SK-N-SH (cell line): ENCODE measurements at regions not wholly inside any gene's neighbourhood (a gene's known extent, or its start where the extent isn't known, plus 50 kb on each side); places are given as distances from the start of the nearest gene placed in this dataset.

Source experiments
- CTCF ChIA-PET: fragments of 300-600, 350-600 bp; formaldehyde crosslinking; extraction: SDS; loops from one replicate; lab custom pipeline; 2021; lab: Yijun Ruan, JAX
- POLR2A ChIA-PET: fragments of 350-600 bp; sonication (Branson Sonifier 250); formaldehyde crosslinking; extraction: SDS; loops from one replicate; lab custom pipeline; 2020; ENCODE audit warnings: antibody characterized with exemption, inconsistent platforms; lab: Yijun Ruan, JAX
- DNase-seq: peaks from one replicate; pipeline ENCODE4 v3.0.0; 2012
- H2AFZ ChIP-seq: fragments of 200-600 bp; sonication (generic); 2 replicates; pipeline ENCODE4 v1.8.1; 2016; ENCODE audit warnings: antibody characterized with exemption, mild to moderate bottlenecking, low read depth
- H3F3A ChIP-seq: fragments of 200-600 bp; sonication (generic); replicated peaks from 2 replicates; pipeline ENCODE3; 2016; ENCODE audit warnings: antibody characterized with exemption, mild to moderate bottlenecking; ENCODE audit not compliant: insufficient read depth
- H3K27ac ChIP-seq, 2 experiments: fragments of 200-500 bp in 1 of 2; fragments of 200-600 bp in 1 of 2; sonication (Bioruptor generic) in 1 of 2; sonication (generic), shearing (Covaris generic) in 1 of 2; 2 replicates each; pipeline versions ENCODE4 v1.5.1 to v1.6.1; 2014 to 2016; ENCODE audit warnings: low read depth in 2 of 2, inconsistent platforms in 1 of 2, low read length in 1 of 2, mild to moderate bottlenecking in 1 of 2, mixed read lengths in 1 of 2
- H3K27me3 ChIP-seq: fragments of 200-600 bp; sonication (generic), shearing (Covaris generic); 2 replicates; pipeline ENCODE4 v1.6.1; 2016; ENCODE audit warnings: mixed run types; ENCODE audit not compliant: insufficient read depth
- H3K36me3 ChIP-seq, 2 experiments: fragments of 200-500 bp in 1 of 2; fragments of 200-600 bp in 1 of 2; sonication (Bioruptor generic) in 1 of 2; sonication (generic) in 1 of 2; replicated peaks in 1 of 2; 2 replicates each; pipeline versions ENCODE3 to v1.5.1; 2014 to 2016; ENCODE audit warnings: low read length in 1 of 2, mild to moderate bottlenecking in 1 of 2; ENCODE audit not compliant: insufficient read depth in 2 of 2, control insufficient read depth in 1 of 2
- H3K4me1 ChIP-seq, 2 experiments: fragments of 200-500 bp in 1 of 2; fragments of 200-600 bp in 1 of 2; sonication (Bioruptor generic) in 1 of 2; sonication (generic), shearing (Covaris generic) in 1 of 2; 2 replicates each; pipeline versions ENCODE4 v1.5.1 to v1.6.1; 2014 to 2016; ENCODE audit warnings: low read depth in 1 of 2, low read length in 1 of 2, mixed run types in 1 of 2; ENCODE audit not compliant: insufficient read depth in 2 of 2, control insufficient read depth in 1 of 2
- H3K4me2 ChIP-seq: fragments of 200-600 bp; sonication (generic), shearing (Covaris generic); 2 replicates; pipeline ENCODE4 v1.6.1; 2017; ENCODE audit warnings: mixed run types
- H3K4me3 ChIP-seq, 2 experiments: fragments of 200-500 bp in 1 of 2; fragments of 200-600 bp in 1 of 2; sonication (Bioruptor generic) in 1 of 2; sonication (generic), shearing (Covaris generic) in 1 of 2; 2 replicates each; pipeline versions ENCODE4 v1.5.1 to v1.8.1; 2014 to 2016; ENCODE audit warnings: low read depth in 2 of 2, inconsistent platforms in 1 of 2, low read length in 1 of 2, mild to moderate bottlenecking in 1 of 2, mixed read lengths in 1 of 2, moderate library complexity in 1 of 2
- H3K79me2 ChIP-seq: fragments of 200-600 bp; sonication (generic); 2 replicates; pipeline ENCODE4 v1.8.1; 2017; ENCODE audit warnings: mild to moderate bottlenecking; ENCODE audit not compliant: insufficient read depth
- H3K9ac ChIP-seq: fragments of 200-600 bp; sonication (generic); 2 replicates; pipeline ENCODE4 v1.6.1; 2017; ENCODE audit warnings: mixed run types
- H3K9me2 ChIP-seq: fragments of 200-600 bp; sonication (generic); 2 replicates; pipeline ENCODE4 v1.6.1; 2017; ENCODE audit warnings: mixed run types
- H3K9me3 ChIP-seq: fragments of 200-600 bp; sonication (generic); 2 replicates; pipeline ENCODE4 v1.6.1; 2017; ENCODE audit warnings: mixed run types, mild to moderate bottlenecking, moderate library complexity
- H4K20me1 ChIP-seq: fragments of 200-600 bp; sonication (generic); 2 replicates; pipeline ENCODE4 v1.6.1; 2017; ENCODE audit warnings: mild to moderate bottlenecking, mixed run types; ENCODE audit not compliant: insufficient read depth
- CHD2 ChIP-seq: fragments of 150-350 bp; IDR thresholded peaks from 2 replicates; pipeline ENCODE4 v1.6.1; 2018; ENCODE audit warnings: low read length; ENCODE audit not compliant: partially characterized antibody
- ELF1 ChIP-seq: IDR thresholded peaks from 2 replicates; pipeline ENCODE4 v1.4.0; 2012
- FOXJ3 ChIP-seq: sonication (generic); formaldehyde crosslinking; IDR thresholded peaks from 2 replicates; pipeline ENCODE4 v1.5.1; 2020; ENCODE audit warnings: mild to moderate bottlenecking, missing genetic modification reagents
- GABPA ChIP-seq: IDR thresholded peaks from 2 replicates; pipeline ENCODE4 v1.4.0; 2012; ENCODE audit warnings: low read depth, mild to moderate bottlenecking
- GATA2 ChIP-seq: sonication (generic); formaldehyde crosslinking; IDR thresholded peaks from 2 replicates; pipeline ENCODE4 v1.5.0; 2020; ENCODE audit warnings: mild to moderate bottlenecking, missing genetic modification reagents
- JUND ChIP-seq: IDR thresholded peaks from 2 replicates; pipeline ENCODE4 v1.4.0; 2012
- MXI1 ChIP-seq: IDR thresholded peaks from 2 replicates; pipeline ENCODE4 v1.6.1; 2012; ENCODE audit warnings: mild to moderate bottlenecking, low read depth, low read length, improper control_type of control experiment
- NFIC ChIP-seq: IDR thresholded peaks from 2 replicates; pipeline ENCODE4 v1.4.0; 2012; ENCODE audit warnings: borderline replicate concordance
- NRF1 ChIP-seq: IDR thresholded peaks from 2 replicates; pipeline ENCODE4 v1.6.1; 2012; ENCODE audit warnings: low read depth, mild to moderate bottlenecking, low read length
- POLR2AphosphoS5 ChIP-seq: IDR thresholded peaks from 2 replicates; pipeline ENCODE4 v1.6.1; 2012; ENCODE audit warnings: low read depth, low read length
- RFX5 ChIP-seq: IDR thresholded peaks from 2 replicates; pipeline ENCODE4 v1.6.1; 2012; ENCODE audit warnings: mild to moderate bottlenecking, improper control_type of control experiment, low read length
- SIN3A ChIP-seq: IDR thresholded peaks from 2 replicates; pipeline ENCODE4 v1.6.1; 2012; ENCODE audit warnings: low read depth, mild to moderate bottlenecking, low read length, moderate library complexity, borderline replicate concordance
- TCF12 ChIP-seq: IDR thresholded peaks from 2 replicates; pipeline ENCODE4 v1.4.0; 2012
- TEAD4 ChIP-seq: IDR thresholded peaks from 2 replicates; pipeline ENCODE4 v1.4.0; 2012; ENCODE audit warnings: mild to moderate bottlenecking, borderline replicate concordance; ENCODE audit not compliant: insufficient read depth
- YY1 ChIP-seq: IDR thresholded peaks from 2 replicates; pipeline ENCODE4 v1.4.0; 2012; ENCODE audit warnings: low read depth, mild to moderate bottlenecking
- WGBS: methylation state at CpG from one replicate; pipeline ENCODE4 v1.1.6; 2017; ENCODE audit warnings: low lambda C conversion rate; 5-methylcytosine and 5-hydroxymethylcytosine counted together
- TF ChIP-seq, protein P1 (sequence below): IDR thresholded peaks from 2 replicates; pipeline ENCODE4 v1.6.1; 2012; ENCODE audit warnings: mild to moderate bottlenecking, low read depth, low read length, moderate library complexity
- TF ChIP-seq, protein P2 (sequence below): IDR thresholded peaks from 2 replicates; pipeline ENCODE4 v1.4.0; 2012; ENCODE audit warnings: low read depth
- TF ChIP-seq, protein P3 (sequence below): IDR thresholded peaks from 2 replicates; pipeline ENCODE4; 2012

DNA sequence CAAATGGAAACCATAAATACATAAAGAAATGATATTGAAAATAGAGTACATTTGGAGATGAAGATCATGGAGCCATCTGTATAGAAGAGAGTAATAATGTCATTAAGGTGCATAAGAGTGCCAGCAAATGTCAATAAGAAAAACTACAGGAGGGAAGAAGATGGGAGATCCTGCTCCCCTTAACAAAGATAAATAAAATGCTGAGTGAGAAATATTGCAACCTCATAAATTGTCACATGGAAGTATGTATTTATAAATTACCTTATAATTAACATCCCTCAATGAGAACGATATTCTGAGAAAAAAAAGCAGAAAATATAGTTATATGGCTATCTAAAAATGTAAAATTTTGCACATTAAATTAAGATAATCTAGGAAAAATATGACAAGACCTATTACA is 155.2 kb upstream of the PRSS1 start:
- Histone ChIP-seq H3K9me2 (no peaks in the 10 kb centered on the region), H3K79me2 (no peaks in the 10 kb centered on the region), H3K4me1 (peaks cover 0 to 8% of the 10 kb centered on the region in 2 experiments; a peak in 1 of 4 replicates), H3K36me3 (no peaks in the 10 kb centered on the region), H4K20me1 (no peaks in the 10 kb centered on the region), H2AFZ (no peak overlapping the region), H3K4me2 (no peak overlapping the region), H3K27me3 (peaks cover 12% of the 10 kb centered on the region; the same call in 1 of the 2 replicates), H3K4me3 (no peak overlapping the region), H3K27ac (no peak overlapping the region), H3F3A (no peaks in the 10 kb centered on the region), H3K9ac (no peak overlapping the region), H3K9me3 (no peaks in the 10 kb centered on the region)
- DNase-seq = no peak
- no peak for TF ChIP-seq RFX5
- TF ChIP-seq YY1 = no peak
- TF ChIP-seq ELF1 = no peak
- TF ChIP-seq JUND = no peak
- TF ChIP-seq CHD2 = no peak
- ChIA-PET POLR2A (no interaction called here), CTCF (interaction anchor here (0.8 to 6.6 kb wide), 6 partner anchors 10 to 217 kb away, joined by 3 to 68 read pairs (median 8); no protein-coding TSS in a partner anchor)
- WGBS = 32% methylated on average over 1 of the region's 1 CpG

DNA sequence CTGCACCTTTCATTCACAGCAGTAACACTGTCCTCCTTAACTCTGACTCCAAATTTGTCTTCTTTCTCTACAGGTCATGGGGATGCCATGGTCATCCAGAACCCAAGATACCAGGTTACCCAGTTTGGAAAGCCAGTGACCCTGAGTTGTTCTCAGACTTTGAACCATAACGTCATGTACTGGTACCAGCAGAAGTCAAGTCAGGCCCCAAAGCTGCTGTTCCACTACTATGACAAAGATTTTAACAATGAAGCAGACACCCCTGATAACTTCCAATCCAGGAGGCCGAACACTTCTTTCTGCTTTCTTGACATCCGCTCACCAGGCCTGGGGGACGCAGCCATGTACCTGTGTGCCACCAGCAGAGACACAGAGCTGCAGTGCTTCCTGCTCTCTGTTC is 156.2 kb upstream of the PRSS1 start:
- Histone ChIP-seq H4K20me1 (no peaks in the 10 kb centered on the region), H3K4me3 (no peak overlapping the region), H3F3A (no peaks in the 10 kb centered on the region), H3K79me2 (no peaks in the 10 kb centered on the region), H2AFZ (no peak overlapping the region), H3K4me2 (no peak overlapping the region), H3K36me3 (no peaks in the 10 kb centered on the region), H3K4me1 (peaks cover 0 to 8% of the 10 kb centered on the region in 2 experiments; a peak in 1 of 4 replicates), H3K9ac (no peak overlapping the region), H3K9me3 (no peaks in the 10 kb centered on the region), H3K9me2 (no peaks in the 10 kb centered on the region), H3K27ac (no peak overlapping the region), H3K27me3 (peaks cover 12% of the 10 kb centered on the region; the same call in 1 of the 2 replicates)
- ChIA-PET CTCF (interaction anchor here (1.0 to 7.2 kb wide), 4 partner anchors 10 to 190 kb away, joined by 3 to 68 read pairs (median 38); no protein-coding TSS in a partner anchor), POLR2A (no interaction called here)
- DNase-seq = no peak
- TF ChIP-seq RFX5 = no peak
- TF ChIP-seq TCF12 = no peak
- no peak for TF ChIP-seq GATA2 (CRISPR knock-in tag)
- no peak for TF ChIP-seq TEAD4
- WGBS = 75% methylated on average over 4 of the region's 4 CpGs

DNA sequence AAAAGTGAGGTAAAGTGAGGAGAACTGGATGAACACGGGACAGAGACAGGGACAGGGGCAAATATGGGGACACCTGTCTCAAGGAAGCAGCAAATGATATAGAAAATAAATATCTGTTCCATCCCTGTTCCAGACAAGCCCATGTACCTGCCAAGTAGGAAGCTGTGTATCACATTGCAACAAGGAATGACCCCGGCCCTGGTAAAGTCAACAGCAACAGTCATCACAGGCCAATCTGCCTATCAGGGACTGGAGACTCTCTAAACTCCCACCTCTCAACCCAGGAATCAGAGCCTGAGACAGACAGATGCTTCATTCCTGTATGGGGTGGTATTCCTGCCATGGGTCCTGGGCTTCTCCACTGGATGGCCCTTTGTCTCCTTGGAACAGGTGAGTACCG is 156.6 kb upstream of the PRSS1 start:
- no peak overlapping the region for H3K27ac ChIP-seq
- H3K27me3 ChIP-seq = peaks cover 8% of the 10 kb centered on the region; the same call in 1 of the 2 replicates
- no peaks in the 10 kb centered on the region for H3K79me2 ChIP-seq
- no peak for DNase-seq
- H2AFZ ChIP-seq = no peak overlapping the region
- peaks cover 0 to 5% of the 10 kb centered on the region in 2 experiments; a peak in 1 of 4 replicates for H3K4me1 ChIP-seq
- H3K9me2 ChIP-seq = no peaks in the 10 kb centered on the region
- WGBS = 64% methylated on average over 3 of the region's 3 CpGs
- ChIA-PET CTCF (interaction anchor here (1.0 to 7.2 kb wide), 4 partner anchors 11 to 190 kb away, joined by 3 to 68 read pairs (median 38); no protein-coding TSS in a partner anchor), POLR2A (no interaction called here)
- no peaks in the 10 kb centered on the region for H3K9me3 ChIP-seq
- H4K20me1 ChIP-seq = no peaks in the 10 kb centered on the region
- H3F3A ChIP-seq = no peaks in the 10 kb centered on the region
- H3K9ac ChIP-seq = no peak overlapping the region
- H3K4me2 ChIP-seq = no peak overlapping the region
- no peak overlapping the region for H3K4me3 ChIP-seq
- no peaks in the 10 kb centered on the region for H3K36me3 ChIP-seq
- no peak for TF ChIP-seq NRF1
- no peak for TF ChIP-seq SIN3A
- TF ChIP-seq FOXJ3 (CRISPR knock-in tag) = no peak
- TF ChIP-seq CHD2 = no peak
- no peak for TF ChIP-seq TCF12
- no peak for TF ChIP-seq POLR2AphosphoS5
- TF ChIP-seq GABPA = no peak
- TF ChIP-seq, protein P1, sequence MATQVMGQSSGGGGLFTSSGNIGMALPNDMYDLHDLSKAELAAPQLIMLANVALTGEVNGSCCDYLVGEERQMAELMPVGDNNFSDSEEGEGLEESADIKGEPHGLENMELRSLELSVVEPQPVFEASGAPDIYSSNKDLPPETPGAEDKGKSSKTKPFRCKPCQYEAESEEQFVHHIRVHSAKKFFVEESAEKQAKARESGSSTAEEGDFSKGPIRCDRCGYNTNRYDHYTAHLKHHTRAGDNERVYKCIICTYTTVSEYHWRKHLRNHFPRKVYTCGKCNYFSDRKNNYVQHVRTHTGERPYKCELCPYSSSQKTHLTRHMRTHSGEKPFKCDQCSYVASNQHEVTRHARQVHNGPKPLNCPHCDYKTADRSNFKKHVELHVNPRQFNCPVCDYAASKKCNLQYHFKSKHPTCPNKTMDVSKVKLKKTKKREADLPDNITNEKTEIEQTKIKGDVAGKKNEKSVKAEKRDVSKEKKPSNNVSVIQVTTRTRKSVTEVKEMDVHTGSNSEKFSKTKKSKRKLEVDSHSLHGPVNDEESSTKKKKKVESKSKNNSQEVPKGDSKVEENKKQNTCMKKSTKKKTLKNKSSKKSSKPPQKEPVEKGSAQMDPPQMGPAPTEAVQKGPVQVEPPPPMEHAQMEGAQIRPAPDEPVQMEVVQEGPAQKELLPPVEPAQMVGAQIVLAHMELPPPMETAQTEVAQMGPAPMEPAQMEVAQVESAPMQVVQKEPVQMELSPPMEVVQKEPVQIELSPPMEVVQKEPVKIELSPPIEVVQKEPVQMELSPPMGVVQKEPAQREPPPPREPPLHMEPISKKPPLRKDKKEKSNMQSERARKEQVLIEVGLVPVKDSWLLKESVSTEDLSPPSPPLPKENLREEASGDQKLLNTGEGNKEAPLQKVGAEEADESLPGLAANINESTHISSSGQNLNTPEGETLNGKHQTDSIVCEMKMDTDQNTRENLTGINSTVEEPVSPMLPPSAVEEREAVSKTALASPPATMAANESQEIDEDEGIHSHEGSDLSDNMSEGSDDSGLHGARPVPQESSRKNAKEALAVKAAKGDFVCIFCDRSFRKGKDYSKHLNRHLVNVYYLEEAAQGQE = no peak
- no peak for TF ChIP-seq YY1
- no peak for TF ChIP-seq ELF1
- TF ChIP-seq, protein P2, sequence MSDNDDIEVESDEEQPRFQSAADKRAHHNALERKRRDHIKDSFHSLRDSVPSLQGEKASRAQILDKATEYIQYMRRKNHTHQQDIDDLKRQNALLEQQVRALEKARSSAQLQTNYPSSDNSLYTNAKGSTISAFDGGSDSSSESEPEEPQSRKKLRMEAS = no peak
- TF ChIP-seq, protein P3, sequence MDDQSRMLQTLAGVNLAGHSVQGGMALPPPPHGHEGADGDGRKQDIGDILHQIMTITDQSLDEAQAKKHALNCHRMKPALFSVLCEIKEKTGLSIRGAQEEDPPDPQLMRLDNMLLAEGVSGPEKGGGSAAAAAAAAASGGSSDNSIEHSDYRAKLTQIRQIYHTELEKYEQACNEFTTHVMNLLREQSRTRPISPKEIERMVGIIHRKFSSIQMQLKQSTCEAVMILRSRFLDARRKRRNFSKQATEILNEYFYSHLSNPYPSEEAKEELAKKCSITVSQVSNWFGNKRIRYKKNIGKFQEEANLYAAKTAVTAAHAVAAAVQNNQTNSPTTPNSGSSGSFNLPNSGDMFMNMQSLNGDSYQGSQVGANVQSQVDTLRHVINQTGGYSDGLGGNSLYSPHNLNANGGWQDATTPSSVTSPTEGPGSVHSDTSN = no peak
- TF ChIP-seq NFIC = no peak
- TF ChIP-seq TEAD4 = no peak
- TF ChIP-seq MXI1 = no peak
